K562 (cell line): ENCODE measurements at regions not wholly inside any gene's neighbourhood (a gene's known extent, or its start where the extent isn't known, plus 50 kb on each side); places are given as distances from the start of the nearest gene placed in this dataset.

Source experiments
- ATAC-seq: fragments of 200-7000 bp; cut with Tn5 transposase; 3 replicates; pipeline ENCODE4 v1.9.1; 2020; ENCODE audit warnings: moderate library complexity
- BruUV-seq: library from RNA; stranded (reverse); fragments of 400-500 nt; replicated peaks from 2 replicates; lab custom pipeline; 2021; lab: Mats Ljungman, UMichigan
- CTCF ChIA-PET: fragments of 300-600 bp; formaldehyde crosslinking; extraction: SDS; loops from one replicate; lab custom pipeline; 2021; ENCODE audit warnings: low intra/inter-chr PET ratio; lab: Yijun Ruan, JAX
- POLR2A ChIA-PET: fragments of 300-600, 350-650 bp; sonication (Branson Sonifier 250); formaldehyde crosslinking; extraction: SDS; loops from one replicate; lab custom pipeline; 2021; ENCODE audit warnings: antibody characterized with exemption, inconsistent platforms; lab: Yijun Ruan, JAX
- DNase-seq, 4 experiments: peaks; one replicate each; pipeline versions ENCODE4 v3.0.0 to v3.0.0-alpha.2; 2011 to 2018; ENCODE audit warnings: low spot score in 3 of 4, mixed read lengths in 3 of 4; ENCODE audit errors: extremely low read depth in 1 of 4
- FAIRE-seq: peaks from 2 replicates; lab custom pipeline; 2011; peaks lifted over from hg19 to GRCh38; lab: Jason Lieb, UNC
- H2AFZ ChIP-seq: 2 replicates; pipeline ENCODE4 v1.6.0; 2011; ENCODE audit warnings: low read depth, low read length, control low read depth, inconsistent platforms
- H3K27ac ChIP-seq: fragments of 200-600 bp; 3 replicates; pipeline ENCODE4 v1.8.0; 2011; ENCODE audit warnings: low read depth, mild to moderate bottlenecking, control low read depth, inconsistent platforms, low read length, moderate library complexity, mixed read lengths; ENCODE audit errors: extremely low read depth
- H3K27me3 ChIP-seq, 2 experiments: fragments of 300-600 bp in 1 of 2; 2 replicates in 1 of 2; 3 replicates in 1 of 2; pipeline versions ENCODE4 v1.6.0 to v1.8.0; 2011; ENCODE audit warnings: inconsistent platforms in 2 of 2, low read length in 2 of 2, mild to moderate bottlenecking in 1 of 2, mixed read lengths in 1 of 2, moderate library complexity in 1 of 2; ENCODE audit not compliant: control insufficient read depth in 2 of 2, insufficient read depth in 2 of 2
- H3K36me3 ChIP-seq: fragments of 300-600 bp; 3 replicates; pipeline ENCODE4 v1.8.0; 2011; ENCODE audit warnings: mild to moderate bottlenecking, low read length, inconsistent platforms; ENCODE audit not compliant: control insufficient read depth, insufficient read depth
- H3K4me1 ChIP-seq, 2 experiments: fragments of 200-600 bp in 1 of 2; replicated peaks in 1 of 2; 2 replicates in 1 of 2; 3 replicates in 1 of 2; pipeline versions ENCODE4 v1.5.1 to v1.8.0; 2011; ENCODE audit warnings: inconsistent platforms in 2 of 2, low read length in 2 of 2, mild to moderate bottlenecking in 1 of 2, mixed read lengths in 1 of 2, moderate library complexity in 1 of 2; ENCODE audit not compliant: control insufficient read depth in 2 of 2, insufficient read depth in 2 of 2
- H3K4me2 ChIP-seq: 2 replicates; pipeline ENCODE4 v1.6.1; 2011; ENCODE audit warnings: low read length, control low read depth, inconsistent platforms, mixed read lengths; ENCODE audit not compliant: insufficient read depth
- H3K4me3 ChIP-seq: fragments of 200-600 bp; sonication (generic), shearing (Covaris generic); 2 replicates; pipeline ENCODE4 v1.5.1; 2016; ENCODE audit warnings: control low read depth, inconsistent platforms
- H3K79me2 ChIP-seq: fragments of 200-600 bp; 3 replicates; pipeline ENCODE4 v1.8.0; 2011; ENCODE audit warnings: low read length, inconsistent platforms; ENCODE audit not compliant: control insufficient read depth, insufficient read depth
- H3K9ac ChIP-seq, 2 experiments: 2 replicates each; pipeline versions ENCODE4 v1.6.0 to v1.6.1; 2011; ENCODE audit warnings: low read depth in 2 of 2, low read length in 2 of 2, control low read depth in 1 of 2, inconsistent platforms in 1 of 2, mild to moderate bottlenecking in 1 of 2, mixed read lengths in 1 of 2; ENCODE audit not compliant: insufficient read depth in 1 of 2
- H3K9me1 ChIP-seq: one replicate; pipeline ENCODE4 v1.6.0; 2011; ENCODE audit warnings: inconsistent platforms, mild to moderate bottlenecking, low read length, moderate library complexity; ENCODE audit not compliant: control insufficient read depth, insufficient read depth
- H3K9me3 ChIP-seq: replicated peaks from 2 replicates; pipeline ENCODE4 v1.5.1; 2011; ENCODE audit warnings: low read depth, low read length, inconsistent platforms; ENCODE audit not compliant: control insufficient read depth, insufficient read depth
- H4K20me1 ChIP-seq: replicated peaks from 2 replicates; pipeline ENCODE4 v1.6.1; 2011; ENCODE audit warnings: low read length, inconsistent platforms, mixed read lengths; ENCODE audit not compliant: control insufficient read depth, insufficient read depth
- ARID1B ChIP-seq: fragments of 450-650 bp; IDR thresholded peaks from 2 replicates; pipeline ENCODE4 v1.6.1; 2016; ENCODE audit warnings: antibody characterized with exemption, mild to moderate bottlenecking, inconsistent platforms
- ARID2 ChIP-seq: fragments of 450-650 bp; IDR thresholded peaks from 2 replicates; pipeline ENCODE4 v1.6.1; 2017; ENCODE audit warnings: antibody characterized with exemption, mild to moderate bottlenecking
- ATF3 ChIP-seq, 2 experiments: fragments of 450-650 bp in 1 of 2; sonication (generic) in 1 of 2; formaldehyde crosslinking in 1 of 2; IDR thresholded peaks in 1 of 2; conservative IDR thresholded peaks in 1 of 2; 2 replicates each; pipeline versions ENCODE4 v1.6.1 to v1.8.1; 2016 to 2023; ENCODE audit warnings: mild to moderate bottlenecking in 2 of 2, moderate library complexity in 2 of 2, inconsistent platforms in 1 of 2, missing genetic modification reagents in 1 of 2
- CBFA2T2 ChIP-seq: fragments of 450-650 bp; conservative IDR thresholded peaks from 2 replicates; pipeline ENCODE4 v1.6.1; 2017; ENCODE audit warnings: mild to moderate bottlenecking
- FOXA3 ChIP-seq, 2 experiments: fragments of 450-650 bp in 1 of 2; sonication (generic) in 1 of 2; formaldehyde crosslinking; IDR thresholded peaks in 1 of 2; conservative IDR thresholded peaks in 1 of 2; 2 replicates each; pipeline versions ENCODE4 v1.4.0 to v1.8.0; 2020 to 2022; ENCODE audit warnings: mild to moderate bottlenecking in 2 of 2, missing genetic modification reagents in 1 of 2
- KAT8 ChIP-seq: fragments of 450-650 bp; IDR thresholded peaks from 2 replicates; pipeline ENCODE4 v1.6.1; 2016; ENCODE audit warnings: low read depth, mild to moderate bottlenecking
- MED1 ChIP-seq: sonication (generic); formaldehyde crosslinking; IDR thresholded peaks from 2 replicates; pipeline ENCODE4 v1.8.1; 2023; ENCODE audit warnings: missing genetic modification reagents, borderline replicate concordance
- NFE2L1 ChIP-seq: fragments of 450-650 bp; IDR thresholded peaks from 2 replicates; pipeline ENCODE4 v1.6.1; 2016; ENCODE audit warnings: missing genetic modification characterization, low read depth, mild to moderate bottlenecking, missing compliant biosample characterization, moderate library complexity, borderline replicate concordance
- SAFB ChIP-seq: fragments of 200-400 bp; formaldehyde crosslinking; IDR thresholded peaks from 2 replicates; pipeline ENCODE4 v1.6.1; 2017; ENCODE audit warnings: low read depth, low read length, borderline replicate concordance
- SMARCA4 ChIP-seq: fragments of 450-650 bp; IDR thresholded peaks from 2 replicates; pipeline ENCODE4 v1.6.1; 2016
- TAF7 ChIP-seq: fragments of 450-650 bp; IDR thresholded peaks from 2 replicates; pipeline ENCODE4 v1.6.1; 2016; ENCODE audit warnings: missing genetic modification characterization, missing compliant biosample characterization
- ZNF444 ChIP-seq: fragments of 250-450 bp; sonication (Bioruptor Pico); IDR thresholded peaks from 2 replicates; pipeline ENCODE4 v1.4.0; 2020; ENCODE audit warnings: mild to moderate bottlenecking, moderate library complexity
- ZNF707 ChIP-seq: fragments of 250-450 bp; sonication (Bioruptor Pico); conservative IDR thresholded peaks from 2 replicates; pipeline ENCODE4 v1.8.0; 2022; ENCODE audit warnings: inconsistent platforms, mild to moderate bottlenecking, moderate library complexity
- WGBS: fragments of 100-300 bp; shearing (Covaris generic); methylation state at CpG from one replicate; pipeline ENCODE4 v1.1.6; 2016; ENCODE audit warnings: low coverage, mixed read lengths; ENCODE audit not compliant: insufficient coverage; ENCODE audit errors: missing lambda C conversion rate; 5-methylcytosine and 5-hydroxymethylcytosine counted together
- in situ Hi-C: fragments of 300-500 bp; cut with MboI; formaldehyde crosslinking; loops from 4 replicates; pipeline ENCODE4 v1.15.0; 2018; ENCODE audit warnings: inconsistent platforms, mixed read lengths
- intact Hi-C: fragments of 100-400 bp; cut with micrococcal nuclease; formaldehyde crosslinking; loops from 2 replicates; pipeline ENCODE4 v1.14.2; 2022

GRCh38 chr1:177592624-177593023 lies 377.2 kb downstream of the SEC16B start:
- intact Hi-C loops, result no loop called here
- no peak for FAIRE-seq
- no TSS peak for BruUV-seq

DNA sequence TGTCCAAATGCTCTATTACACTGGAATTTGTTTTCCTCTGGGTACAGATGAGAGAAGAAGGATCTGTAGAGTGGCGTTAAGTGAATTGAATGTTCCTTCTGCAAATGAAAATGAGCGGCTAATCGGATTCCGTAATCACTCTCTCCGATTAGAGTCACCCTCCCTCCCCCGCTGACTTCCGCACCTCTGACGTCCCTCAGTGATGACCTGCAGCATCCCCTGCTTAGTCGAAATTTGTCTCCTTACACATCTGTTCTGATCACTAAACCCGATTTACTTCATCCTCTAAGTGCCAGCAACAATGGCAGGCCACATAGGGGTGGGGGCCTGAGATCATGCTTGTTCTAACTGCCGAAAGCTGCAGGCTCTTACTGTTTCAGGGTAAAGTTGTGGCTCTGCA lies 378.7 kb downstream of the SEC16B start:
- no TSS peak for BruUV-seq
- no peak for ATAC-seq
- H3K27me3 ChIP-seq, result no peaks in the 10 kb centered on the region
- 1% methylated on average over 11 of the region's 11 CpGs for WGBS
- no peak overlapping the region for H3K9ac ChIP-seq
- intact Hi-C loops, result no loop called here
- TF ChIP-seq SMARCA4 (no peak), NFE2L1 (no peak), ZNF444 (CRISPR knock-in tag) (no peak), SAFB (no peak), TAF7 (tag) (no peak), ATF3 (IDR thresholded peaks at IDR 0.05) (no peak), ATF3 (CRISPR knock-in tag; conservative IDR thresholded peaks at IDR 0.05) (no peak), FOXA3 (CRISPR knock-in tag; conservative IDR thresholded peaks at IDR 0.05 in 1 of 2, IDR thresholded peaks at IDR 0.05 in 1 of 2) (no peak), MED1 (CRISPR knock-in tag) (no peak), ARID1B (no peak), ARID2 (no peak)
- TF ChIP-seq, all 486 proteins: peak for 0
- Histone ChIP-seq H2AFZ (no peak overlapping the region), H3K36me3 (no peaks in the 10 kb centered on the region), H3K27ac (no peak overlapping the region), H3K4me3 (no peak overlapping the region), H3K4me2 (no peak overlapping the region), H3K4me1 (no peaks in the 10 kb centered on the region), H4K20me1 (no peaks in the 10 kb centered on the region), H3K9me1 (no peaks in the 10 kb centered on the region), H3K79me2 (no peaks in the 10 kb centered on the region), H3K9me3 (no peaks in the 10 kb centered on the region; the same call in 1 of the 2 replicates)
- POLR2A ChIA-PET, result no interaction called here
- in situ Hi-C loops, result no loop called here
- no peak for FAIRE-seq
- CTCF ChIA-PET, result no interaction called here
- DNase-seq, result no peak

More at GRCh38 chr1:177592624-177593023, 377.2 kb downstream of the SEC16B start:
- WGBS, result 3% methylated on average over 4 of the region's 4 CpGs
- Histone ChIP-seq H3K4me1 (no peaks in the 10 kb centered on the region), H3K27me3 (no peaks in the 10 kb centered on the region), H3K36me3 (no peaks in the 10 kb centered on the region), H3K4me2 (no peak overlapping the region), H3K79me2 (no peaks in the 10 kb centered on the region), H2AFZ (no peak overlapping the region), H3K9me3 (no peaks in the 10 kb centered on the region; the same call in 1 of the 2 replicates), H3K9me1 (no peaks in the 10 kb centered on the region), H4K20me1 (no peaks in the 10 kb centered on the region), H3K9ac (no peak overlapping the region), H3K27ac (no peak overlapping the region), H3K4me3 (no peak overlapping the region)
- POLR2A ChIA-PET, result no interaction called here
- in situ Hi-C loops, result no loop called here
- TF ChIP-seq ZNF707 (CRISPR knock-in tag), result no peak
- no peak for TF ChIP-seq CBFA2T2
- no peak for TF ChIP-seq KAT8
- DNase-seq, result no peak
- ATAC-seq, result no peak
- CTCF ChIA-PET, result no interaction called here
